Hepatocyte (in vitro differentiated cells): ENCODE measurements at regions not wholly inside any gene's neighbourhood (a gene's known extent, or its start where the extent isn't known, plus 50 kb on each side); places are given as distances from the start of the nearest gene placed in this dataset.

Experiments used
- DNase-seq: peaks from one replicate; pipeline ENCODE4 v3.0.0-alpha.2; 2016; ENCODE audit warnings: low spot score
- H2AFZ ChIP-seq: fragments of 200-600 bp; sonication (generic); 2 replicates; pipeline ENCODE4 v1.6.0; 2016; ENCODE audit warnings: antibody characterized with exemption, mild to moderate bottlenecking
- H3K27ac ChIP-seq: fragments of 200-600 bp; sonication (generic); 2 replicates; pipeline ENCODE4 v1.5.1; 2016; ENCODE audit warnings: mild to moderate bottlenecking
- H3K27me3 ChIP-seq: fragments of 200-600 bp; sonication (generic); 2 replicates; pipeline ENCODE4 v1.6.1; 2016
- H3K36me3 ChIP-seq: fragments of 200-600 bp; sonication (generic); replicated peaks from 2 replicates; pipeline ENCODE4 v1.5.1; 2016; ENCODE audit warnings: low read depth; ENCODE audit not compliant: insufficient read depth
- H3K4me1 ChIP-seq: fragments of 200-600 bp; sonication (generic); 2 replicates; pipeline ENCODE4 v1.5.1; 2016; ENCODE audit warnings: mild to moderate bottlenecking, moderate library complexity; ENCODE audit not compliant: insufficient read depth
- H3K4me2 ChIP-seq: fragments of 200-600 bp; sonication (generic); 2 replicates; pipeline ENCODE4 v1.6.0; 2016
- H3K4me3 ChIP-seq: fragments of 200-600 bp; sonication (generic); 2 replicates; pipeline ENCODE4 v1.5.1; 2016; ENCODE audit warnings: mild to moderate bottlenecking
- H3K79me2 ChIP-seq: fragments of 200-600 bp; sonication (generic); 2 replicates; pipeline ENCODE4 v1.6.0; 2017; ENCODE audit warnings: mild to moderate bottlenecking
- H3K9me2 ChIP-seq: fragments of 200-600 bp; sonication (generic); replicated peaks from 2 replicates; pipeline ENCODE4 v1.6.0; 2017; ENCODE audit warnings: mild to moderate bottlenecking; ENCODE audit not compliant: insufficient read depth
- H3K9me3 ChIP-seq: fragments of 200-600 bp; sonication (generic); 2 replicates; pipeline ENCODE4 v1.5.1; 2016; ENCODE audit warnings: low read depth, mild to moderate bottlenecking
- H4K20me1 ChIP-seq: fragments of 200-600 bp; sonication (generic); 2 replicates; pipeline ENCODE4 v1.6.0; 2016; ENCODE audit warnings: mild to moderate bottlenecking; ENCODE audit not compliant: insufficient read depth, poor library complexity, severe bottlenecking
- EZH2 ChIP-seq: fragments of 200-600 bp; sonication (generic); IDR thresholded peaks from 2 replicates; pipeline ENCODE4 v1.6.1; 2016; ENCODE audit warnings: antibody characterized with exemption, mild to moderate bottlenecking, borderline replicate concordance
- EZH2phosphoT487 ChIP-seq: fragments of 200-600 bp; sonication (generic); IDR thresholded peaks from one replicate; pipeline ENCODE4 v1.6.1; 2018; ENCODE audit warnings: antibody characterized with exemption, mild to moderate bottlenecking, low read depth, moderate library complexity; ENCODE audit not compliant: unreplicated experiment, severe bottlenecking
- WGBS: methylation state at CpG from one replicate; pipeline ENCODE4 v1.1.6; 2016; ENCODE audit warnings: low lambda C conversion rate; ENCODE audit errors: missing lambda C conversion rate; 5-methylcytosine and 5-hydroxymethylcytosine counted together
- TF ChIP-seq, protein P1 (sequence below): fragments of 200-600 bp; sonication (generic); IDR thresholded peaks from 2 replicates; pipeline ENCODE4 v1.5.1; 2016; ENCODE audit warnings: antibody characterized with exemption, mild to moderate bottlenecking; ENCODE audit not compliant: poor library complexity

DNA sequence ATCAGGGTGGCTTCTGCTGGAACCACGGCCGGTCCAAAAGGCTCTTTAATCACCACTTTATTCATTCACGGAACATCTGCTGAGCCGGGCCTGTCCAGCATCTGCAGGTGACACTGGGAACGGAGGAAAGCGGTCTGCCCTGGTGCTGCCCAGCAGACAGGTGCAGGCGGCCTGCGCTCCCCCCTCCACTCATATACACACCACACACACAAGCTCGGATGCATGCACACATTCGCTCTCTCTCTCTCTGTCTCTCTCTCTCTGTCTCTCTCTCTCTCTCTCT is 736.9 kb downstream of the BRD1 start:
- Histone ChIP-seq H3K27me3 (no peaks in the 10 kb centered on the region), H3K4me3 (no peak overlapping the region), H3K36me3 (no peaks in the 10 kb centered on the region), H3K79me2 (no peaks in the 10 kb centered on the region), H2AFZ (no peak overlapping the region), H3K4me2 (no peak overlapping the region), H3K27ac (no peak overlapping the region), H3K9me2 (no peaks in the 10 kb centered on the region), H3K4me1 (no peaks in the 10 kb centered on the region), H4K20me1 (no peaks in the 10 kb centered on the region), H3K9me3 (no peaks in the 10 kb centered on the region)
- no peak for DNase-seq
- TF ChIP-seq EZH2 (no peak), EZH2phosphoT487 (no peak)
- WGBS = 88% methylated on average over 10 of the region's 10 CpGs

DNA sequence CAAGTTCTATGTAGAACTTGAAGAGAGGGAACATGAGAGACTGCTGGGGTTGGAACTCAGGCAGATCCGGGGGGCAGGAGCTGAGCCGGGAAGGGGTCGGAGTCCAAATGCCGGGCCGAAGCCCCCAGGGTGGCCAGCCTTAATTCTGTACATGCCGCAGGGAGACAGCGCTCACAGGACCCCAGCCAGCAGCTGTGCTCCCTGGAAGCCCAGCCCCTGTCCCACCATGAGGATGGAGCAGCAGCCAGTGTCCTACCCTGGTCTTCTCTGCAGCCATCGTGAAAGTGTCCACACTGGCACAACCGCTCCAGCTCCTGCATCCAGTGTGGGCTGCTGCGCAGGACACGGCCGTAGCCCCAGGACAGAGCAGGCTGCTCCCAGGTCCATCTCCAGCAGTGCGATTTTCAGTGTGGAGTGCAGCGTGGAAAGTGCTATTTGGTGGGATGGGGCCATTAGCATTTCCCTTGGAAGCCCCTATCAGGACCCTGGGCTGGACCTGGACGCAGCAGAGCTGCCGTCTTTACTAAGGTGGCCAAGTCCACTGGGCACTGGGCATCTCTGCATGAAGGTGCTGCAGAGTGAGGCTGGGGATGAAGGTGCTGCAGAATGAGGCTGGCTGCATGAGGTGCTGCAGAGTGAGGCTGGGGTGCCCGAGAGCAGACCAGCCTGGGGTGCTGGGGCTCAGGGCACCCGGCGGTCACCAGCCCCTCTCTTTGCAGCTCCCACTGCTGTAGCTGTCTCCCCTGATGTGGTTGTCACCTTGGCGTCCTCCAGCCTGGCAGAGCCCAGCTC is 737.4 kb downstream of the BRD1 start:
- Histone ChIP-seq H3K4me1 (no peaks in the 10 kb centered on the region), H4K20me1 (no peaks in the 10 kb centered on the region), H3K27me3 (no peaks in the 10 kb centered on the region), H3K36me3 (no peaks in the 10 kb centered on the region), H3K79me2 (no peaks in the 10 kb centered on the region), H3K27ac (no peak overlapping the region), H3K9me2 (no peaks in the 10 kb centered on the region), H3K4me3 (no peak overlapping the region), H3K9me3 (no peaks in the 10 kb centered on the region), H2AFZ (no peak overlapping the region), H3K4me2 (no peak overlapping the region)
- 92% methylated on average over 20 of the region's 20 CpGs for WGBS
- TF ChIP-seq EZH2phosphoT487 (no peak), EZH2 (no peak)
- TF ChIP-seq, protein P1, sequence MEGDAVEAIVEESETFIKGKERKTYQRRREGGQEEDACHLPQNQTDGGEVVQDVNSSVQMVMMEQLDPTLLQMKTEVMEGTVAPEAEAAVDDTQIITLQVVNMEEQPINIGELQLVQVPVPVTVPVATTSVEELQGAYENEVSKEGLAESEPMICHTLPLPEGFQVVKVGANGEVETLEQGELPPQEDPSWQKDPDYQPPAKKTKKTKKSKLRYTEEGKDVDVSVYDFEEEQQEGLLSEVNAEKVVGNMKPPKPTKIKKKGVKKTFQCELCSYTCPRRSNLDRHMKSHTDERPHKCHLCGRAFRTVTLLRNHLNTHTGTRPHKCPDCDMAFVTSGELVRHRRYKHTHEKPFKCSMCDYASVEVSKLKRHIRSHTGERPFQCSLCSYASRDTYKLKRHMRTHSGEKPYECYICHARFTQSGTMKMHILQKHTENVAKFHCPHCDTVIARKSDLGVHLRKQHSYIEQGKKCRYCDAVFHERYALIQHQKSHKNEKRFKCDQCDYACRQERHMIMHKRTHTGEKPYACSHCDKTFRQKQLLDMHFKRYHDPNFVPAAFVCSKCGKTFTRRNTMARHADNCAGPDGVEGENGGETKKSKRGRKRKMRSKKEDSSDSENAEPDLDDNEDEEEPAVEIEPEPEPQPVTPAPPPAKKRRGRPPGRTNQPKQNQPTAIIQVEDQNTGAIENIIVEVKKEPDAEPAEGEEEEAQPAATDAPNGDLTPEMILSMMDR = no peak
- DNase-seq = no peak

DNA sequence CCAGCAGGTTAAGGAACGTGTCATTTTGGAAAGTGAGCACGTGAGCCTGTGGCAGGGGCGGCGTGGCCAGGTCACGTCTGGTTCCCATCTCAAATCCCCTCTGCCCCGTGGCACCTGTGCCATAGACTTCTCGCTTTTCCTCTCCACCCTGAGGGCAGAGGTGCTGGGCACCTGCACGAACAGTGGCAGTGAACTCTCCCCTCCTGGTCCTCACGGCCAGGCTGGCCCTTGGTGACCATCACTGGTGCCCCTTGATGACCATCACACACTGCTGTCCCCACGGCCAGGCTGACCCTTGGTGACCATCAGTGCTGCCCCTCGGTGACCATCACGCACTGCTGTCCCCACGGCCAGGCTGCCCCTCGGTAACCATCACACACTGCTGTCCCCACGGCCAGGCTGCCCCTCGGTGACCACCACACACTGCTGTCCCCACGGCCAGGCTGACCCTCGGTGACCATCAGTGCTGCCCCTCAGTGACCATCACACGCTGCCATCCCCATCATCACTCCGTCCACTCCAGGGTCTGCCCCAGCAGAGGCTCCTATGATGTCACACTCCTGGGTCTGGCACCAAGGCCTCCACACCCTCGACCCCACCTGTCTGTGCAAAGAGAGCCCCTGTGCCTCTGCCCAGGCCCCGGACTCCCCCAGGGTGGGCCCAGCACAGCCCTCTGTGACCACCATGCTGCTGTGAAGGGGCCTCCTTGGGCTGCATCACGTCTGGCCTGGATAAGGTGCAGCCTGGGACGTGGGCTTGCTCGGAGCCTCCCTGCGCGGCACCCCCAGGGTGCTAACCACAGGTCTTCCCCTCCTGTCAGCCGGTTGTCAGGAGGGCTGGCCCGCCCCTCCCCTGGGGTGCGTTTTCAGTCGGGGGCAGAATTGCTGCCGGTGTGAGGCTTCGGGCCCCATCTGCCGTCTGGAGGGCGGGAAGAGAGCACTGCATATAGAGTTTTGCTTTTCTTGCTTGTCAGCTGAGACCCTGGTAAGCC is 738.6 kb downstream of the BRD1 start:
- Histone ChIP-seq H3K27ac (no peak overlapping the region), H3K36me3 (no peaks in the 10 kb centered on the region), H3K4me1 (no peaks in the 10 kb centered on the region), H3K27me3 (no peaks in the 10 kb centered on the region), H3K9me3 (no peaks in the 10 kb centered on the region), H3K79me2 (no peaks in the 10 kb centered on the region), H3K9me2 (no peaks in the 10 kb centered on the region), H4K20me1 (no peaks in the 10 kb centered on the region), H3K4me2 (no peak overlapping the region), H2AFZ (no peak overlapping the region), H3K4me3 (no peak overlapping the region)
- WGBS = 83% methylated on average over 35 of the region's 35 CpGs
- TF ChIP-seq EZH2 (no peak), EZH2phosphoT487 (no peak)
- TF ChIP-seq, protein P1 = no peak
- no peak for DNase-seq
